ENCODE measurements at regions not wholly inside any gene's neighbourhood (a gene's known extent, or its start where the extent isn't known, plus 50 kb on each side); places are given as distances from the start of the nearest gene placed in this dataset.

GRCh38 chr6:14222956-14223355 is 105.4 kb downstream of the CD83 start:
- H3K9me3 ChIP-seq (replicated peaks; ENCODE audit: insufficient read depth, low read length) = no peaks in the 10 kb centered on the region
- no peaks in the 10 kb centered on the region for H3K27me3 ChIP-seq (replicated peaks; ENCODE audit: insufficient read depth, low read length)
- no peaks in the 10 kb centered on the region for H3K79me2 ChIP-seq (ENCODE audit: low read length)
- no peaks in the 10 kb centered on the region for H4K20me1 ChIP-seq (ENCODE audit: insufficient read depth, low read length)
- no peak for DNase-seq
- no peak overlapping the region for H2AFZ ChIP-seq (ENCODE audit: low read length)
- peaks cover 8% of the 10 kb centered on the region for H3K4me1 ChIP-seq (ENCODE audit: low read length)
- H3K9ac ChIP-seq (ENCODE audit: low read length) = no peak overlapping the region
- no peaks in the 10 kb centered on the region for H3K36me3 ChIP-seq (replicated peaks; ENCODE audit: insufficient read depth, low read length)
- H3K9me2 ChIP-seq (replicated peaks; ENCODE audit: insufficient read depth, low read length) = no peaks in the 10 kb centered on the region
- no peak overlapping the region for H3K4me3 ChIP-seq (ENCODE audit: low read length)
- TF ChIP-seq, protein P1, sequence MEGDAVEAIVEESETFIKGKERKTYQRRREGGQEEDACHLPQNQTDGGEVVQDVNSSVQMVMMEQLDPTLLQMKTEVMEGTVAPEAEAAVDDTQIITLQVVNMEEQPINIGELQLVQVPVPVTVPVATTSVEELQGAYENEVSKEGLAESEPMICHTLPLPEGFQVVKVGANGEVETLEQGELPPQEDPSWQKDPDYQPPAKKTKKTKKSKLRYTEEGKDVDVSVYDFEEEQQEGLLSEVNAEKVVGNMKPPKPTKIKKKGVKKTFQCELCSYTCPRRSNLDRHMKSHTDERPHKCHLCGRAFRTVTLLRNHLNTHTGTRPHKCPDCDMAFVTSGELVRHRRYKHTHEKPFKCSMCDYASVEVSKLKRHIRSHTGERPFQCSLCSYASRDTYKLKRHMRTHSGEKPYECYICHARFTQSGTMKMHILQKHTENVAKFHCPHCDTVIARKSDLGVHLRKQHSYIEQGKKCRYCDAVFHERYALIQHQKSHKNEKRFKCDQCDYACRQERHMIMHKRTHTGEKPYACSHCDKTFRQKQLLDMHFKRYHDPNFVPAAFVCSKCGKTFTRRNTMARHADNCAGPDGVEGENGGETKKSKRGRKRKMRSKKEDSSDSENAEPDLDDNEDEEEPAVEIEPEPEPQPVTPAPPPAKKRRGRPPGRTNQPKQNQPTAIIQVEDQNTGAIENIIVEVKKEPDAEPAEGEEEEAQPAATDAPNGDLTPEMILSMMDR (IDR thresholded peaks at IDR 0.05; ENCODE audit: low read length) = no peak
- TF ChIP-seq EZH2phosphoT487 (IDR thresholded peaks at IDR 0.05; ENCODE audit: low read length) = no peak
- TF ChIP-seq EZH2 (optimal IDR thresholded peaks at IDR 0.05; ENCODE audit: low read depth, low read length) = no peak
- H3K27ac ChIP-seq (ENCODE audit: low read length) = no peak overlapping the region
- no peak overlapping the region for H3K4me2 ChIP-seq (ENCODE audit: low read depth, low read length)
- H3F3A ChIP-seq (ENCODE audit: insufficient read depth, low read length) = no peaks in the 10 kb centered on the region

- H3K9ac ChIP-seq (ENCODE audit: low read length) = no peak overlapping the region
- H3K4me3 ChIP-seq (ENCODE audit: low read length) = no peak overlapping the region
- no peaks in the 10 kb centered on the region for H3K27me3 ChIP-seq (replicated peaks; ENCODE audit: insufficient read depth, low read length)
- no peak overlapping the region for H3K27ac ChIP-seq (ENCODE audit: low read length)
- H3K79me2 ChIP-seq (ENCODE audit: low read length) = no peaks in the 10 kb centered on the region
- no peak overlapping the region for H2AFZ ChIP-seq (ENCODE audit: low read length)
- DNase-seq = no peak
- no peaks in the 10 kb centered on the region for H3K9me3 ChIP-seq (replicated peaks; ENCODE audit: insufficient read depth, low read length)
- H4K20me1 ChIP-seq (ENCODE audit: insufficient read depth, low read length) = no peaks in the 10 kb centered on the region
- TF ChIP-seq EZH2phosphoT487 (IDR thresholded peaks at IDR 0.05; ENCODE audit: low read length) = no peak
- no peaks in the 10 kb centered on the region for H3K9me2 ChIP-seq (replicated peaks; ENCODE audit: insufficient read depth, low read length)
- no peak overlapping the region; the same call in 1 of the 2 replicates for H3K4me2 ChIP-seq (ENCODE audit: low read depth, low read length)
- H3K4me1 ChIP-seq (ENCODE audit: low read length) = peaks cover 8% of the 10 kb centered on the region
- H3K36me3 ChIP-seq (replicated peaks; ENCODE audit: insufficient read depth, low read length) = no peaks in the 10 kb centered on the region
- H3F3A ChIP-seq (ENCODE audit: insufficient read depth, low read length) = no peaks in the 10 kb centered on the region
Measured at GRCh38 chr6:14224359-14225103, 107.0 kb downstream of the CD83 start.

- H2AFZ ChIP-seq (ENCODE audit: low read length) = no peak overlapping the region
- H3F3A ChIP-seq (ENCODE audit: insufficient read depth, low read length) = no peaks in the 10 kb centered on the region
- no peaks in the 10 kb centered on the region for H3K9me2 ChIP-seq (replicated peaks; ENCODE audit: insufficient read depth, low read length)
- H4K20me1 ChIP-seq (ENCODE audit: insufficient read depth, low read length) = no peaks in the 10 kb centered on the region
- TF ChIP-seq EZH2 (optimal IDR thresholded peaks at IDR 0.05; ENCODE audit: low read depth, low read length) (no peak), EZH2phosphoT487 (IDR thresholded peaks at IDR 0.05; ENCODE audit: low read length) (no peak)
- TF ChIP-seq, protein P1 (IDR thresholded peaks at IDR 0.05; ENCODE audit: low read length) = no peak
- no peaks in the 10 kb centered on the region for H3K9me3 ChIP-seq (replicated peaks; ENCODE audit: insufficient read depth, low read length)
- H3K79me2 ChIP-seq (ENCODE audit: low read length) = no peaks in the 10 kb centered on the region
- no peak overlapping the region for H3K4me2 ChIP-seq (ENCODE audit: low read depth, low read length)
- H3K27ac ChIP-seq (ENCODE audit: low read length) = no peak overlapping the region
- no peak overlapping the region for H3K4me3 ChIP-seq (ENCODE audit: low read length)
- H3K9ac ChIP-seq (ENCODE audit: low read length) = no peak overlapping the region
- peaks cover 8% of the 10 kb centered on the region for H3K4me1 ChIP-seq (ENCODE audit: low read length)
- no peaks in the 10 kb centered on the region for H3K27me3 ChIP-seq (replicated peaks; ENCODE audit: insufficient read depth, low read length)
- H3K36me3 ChIP-seq (replicated peaks; ENCODE audit: insufficient read depth, low read length) = no peaks in the 10 kb centered on the region
- no peak for DNase-seq
Measured at GRCh38 chr6:14226051-14226660, 108.6 kb downstream of the CD83 start.

DNA sequence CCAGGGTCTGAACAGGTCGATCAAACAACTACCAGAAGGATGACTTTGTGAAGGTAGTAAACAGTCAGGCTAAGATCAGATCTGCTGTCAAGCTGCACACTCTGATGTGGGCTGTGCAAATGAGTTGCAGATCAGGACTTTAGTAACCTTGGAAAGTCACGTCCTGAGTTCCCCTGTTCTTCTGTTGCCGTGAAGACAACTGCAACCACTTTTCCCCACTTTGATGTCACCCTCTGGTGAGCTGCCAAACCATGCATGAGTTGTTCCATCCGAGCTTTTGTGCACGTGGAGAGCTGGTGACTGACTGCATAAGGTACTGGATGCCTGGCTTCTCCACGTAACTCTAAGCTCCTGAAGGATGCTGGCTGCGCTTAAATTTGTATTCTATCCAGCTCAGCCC is 111.0 kb downstream of the CD83 start:
- TF ChIP-seq EZH2 (optimal IDR thresholded peaks at IDR 0.05; ENCODE audit: low read depth, low read length) (no peak), EZH2phosphoT487 (IDR thresholded peaks at IDR 0.05; ENCODE audit: low read length) (no peak)
- TF ChIP-seq, protein P1 (IDR thresholded peaks at IDR 0.05; ENCODE audit: low read length) = no peak
- Histone ChIP-seq H3K4me3 (ENCODE audit: low read length) (no peak overlapping the region), H3K79me2 (ENCODE audit: low read length) (no peaks in the 10 kb centered on the region), H2AFZ (ENCODE audit: low read length) (no peak overlapping the region), H3K9me3 (replicated peaks; ENCODE audit: insufficient read depth, low read length) (no peaks in the 10 kb centered on the region), H3K36me3 (replicated peaks; ENCODE audit: insufficient read depth, low read length) (no peaks in the 10 kb centered on the region), H3K27ac (ENCODE audit: low read length) (no peak overlapping the region), H3K9ac (ENCODE audit: low read length) (no peak overlapping the region), H3K4me1 (ENCODE audit: low read length) (peaks cover 8% of the 10 kb centered on the region), H3F3A (ENCODE audit: insufficient read depth, low read length) (no peaks in the 10 kb centered on the region), H4K20me1 (ENCODE audit: insufficient read depth, low read length) (no peaks in the 10 kb centered on the region), H3K4me2 (ENCODE audit: low read depth, low read length) (no peak overlapping the region), H3K27me3 (replicated peaks; ENCODE audit: insufficient read depth, low read length) (no peaks in the 10 kb centered on the region), H3K9me2 (replicated peaks; ENCODE audit: insufficient read depth, low read length) (no peaks in the 10 kb centered on the region)
- no peak for DNase-seq

All from MM.1S (cell line).